ENCODE measurements at regions not wholly inside any gene's neighbourhood (a gene's known extent, or its start where the extent isn't known, plus 50 kb on each side); places are given as distances from the start of the nearest gene placed in this dataset.

GRCh38 chr15:69797615-69798014 is 300.1 kb downstream of the TLE3 start:
- no peak for ATAC-seq

GRCh38 chr15:69798481-69799250 is 299.1 kb downstream of the TLE3 start:
- ATAC-seq = no peak

- ATAC-seq = no peak
Measured at GRCh38 chr15:69801144-69801543, 296.6 kb downstream of the TLE3 start.

- no peak for ATAC-seq
Measured at GRCh38 chr15:69802432-69802831, 295.3 kb downstream of the TLE3 start.

DNA sequence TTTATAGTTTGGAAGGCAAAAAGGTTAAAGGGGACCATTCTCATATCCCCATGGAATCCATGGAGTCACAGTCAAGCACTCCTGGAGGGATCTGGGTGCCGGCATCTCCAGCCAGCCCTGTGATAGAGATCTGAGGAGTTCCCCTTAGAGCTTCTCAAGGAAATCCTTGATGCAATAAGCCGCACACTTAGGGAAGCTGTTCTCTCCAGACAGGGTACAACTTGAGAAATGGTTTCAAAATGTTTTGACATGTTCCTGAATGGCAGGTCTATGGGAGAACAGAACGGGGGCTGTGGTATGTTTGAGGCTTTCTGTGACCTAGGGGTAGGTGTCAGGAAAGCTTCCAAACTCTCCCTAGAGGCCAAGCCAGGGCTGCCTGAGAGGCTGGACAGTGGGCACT is 292.9 kb downstream of the TLE3 start:
- no peak for ATAC-seq

GRCh38 chr15:69805248-69805953 is 292.3 kb downstream of the TLE3 start:
- ATAC-seq = peak; percentile 84

- ATAC-seq = no peak
Measured at GRCh38 chr15:69806287-69806915, 291.3 kb downstream of the TLE3 start.

DNA sequence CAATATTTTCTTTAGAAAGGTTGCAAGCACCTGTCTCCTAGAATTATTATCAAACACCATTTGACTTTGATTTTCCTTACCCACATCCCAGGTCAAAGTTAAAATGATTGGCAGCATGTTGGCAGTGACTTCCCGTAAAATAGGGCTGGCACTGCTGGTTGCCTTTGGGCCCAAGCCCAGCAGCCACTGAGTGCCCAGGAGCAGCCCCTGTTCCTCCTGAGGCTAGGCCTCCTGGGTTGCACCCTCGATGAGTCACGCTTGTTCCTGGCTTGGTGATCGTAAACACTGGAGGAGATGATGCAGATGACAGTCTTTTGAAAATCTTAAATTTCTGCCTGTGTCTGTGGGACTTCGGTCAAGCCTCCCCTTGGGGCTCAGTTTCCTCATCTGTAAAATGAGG is 290.0 kb downstream of the TLE3 start:
- peak; percentile 35 for ATAC-seq

- no peak for ATAC-seq
Measured at GRCh38 chr15:69808756-69809155, 289.0 kb downstream of the TLE3 start.

DNA sequence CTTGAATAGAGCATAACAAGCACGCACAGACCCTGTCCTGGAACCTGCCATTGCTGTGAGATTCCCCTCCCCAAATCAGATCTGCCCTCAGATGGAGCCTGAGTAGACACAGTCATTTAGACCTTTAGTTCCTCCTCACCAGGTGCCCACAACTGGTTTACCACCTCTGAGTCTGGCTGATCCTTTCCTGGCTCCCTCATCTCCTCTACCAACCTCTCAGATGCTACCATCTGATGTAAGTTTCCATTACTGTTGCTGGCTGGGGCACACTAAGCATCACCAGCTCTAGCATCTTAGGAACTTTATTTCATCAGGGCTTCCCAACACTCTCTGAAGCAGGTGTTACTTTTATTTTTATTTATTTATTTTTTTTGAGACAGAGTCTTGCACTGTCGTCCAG is 288.3 kb downstream of the TLE3 start:
- ATAC-seq = no peak

- ATAC-seq = no peak
Measured at GRCh38 chr15:69810431-69811354, 287.0 kb downstream of the TLE3 start.

DNA sequence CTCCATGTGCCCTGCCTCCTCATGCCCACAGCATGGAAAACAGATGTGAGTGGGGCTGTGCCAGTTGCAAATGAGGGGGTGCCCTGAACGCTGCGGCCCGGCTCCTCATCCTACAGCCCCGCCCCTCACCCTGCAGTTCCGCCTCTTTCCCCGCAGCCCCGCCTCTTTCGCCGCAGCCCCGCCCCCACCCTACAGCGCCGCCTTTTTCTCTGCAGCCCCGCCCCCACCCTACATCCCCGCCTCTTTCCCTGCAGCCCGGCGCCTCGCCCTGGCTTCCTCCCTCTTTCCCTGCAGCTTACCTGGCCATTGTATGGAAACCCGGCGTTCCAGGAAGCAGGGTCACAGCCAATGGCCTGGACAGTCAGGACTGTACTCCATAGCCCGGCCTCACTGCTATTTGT is 284.9 kb downstream of the TLE3 start:
- peak; percentile 41 for ATAC-seq

GRCh38 chr15:69813881-69814280 is 283.8 kb downstream of the TLE3 start:
- peak; percentile 22 for ATAC-seq

- ATAC-seq = no peak
Measured at GRCh38 chr15:69814932-69815331, 282.8 kb downstream of the TLE3 start.

DNA sequence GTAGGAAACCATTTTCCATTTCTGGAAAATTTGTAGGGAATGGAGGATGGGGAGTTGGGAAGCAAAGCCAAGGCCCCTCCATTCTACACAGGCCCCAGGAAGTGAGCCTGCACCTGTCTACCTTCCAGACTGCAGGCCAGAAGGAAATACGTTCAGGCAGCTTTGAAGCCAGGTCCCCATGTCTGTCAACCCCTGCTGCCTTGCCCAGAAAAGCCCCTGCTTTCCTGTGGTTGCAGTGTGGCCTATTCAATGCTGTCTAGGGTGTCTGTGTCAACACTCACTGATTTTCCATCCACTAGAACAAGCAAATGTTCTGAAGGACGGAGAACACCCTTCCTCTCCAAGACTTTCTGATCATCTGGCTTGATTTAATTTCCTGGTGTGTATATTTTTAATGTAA is 281.9 kb downstream of the TLE3 start:
- ATAC-seq = no peak

DNA sequence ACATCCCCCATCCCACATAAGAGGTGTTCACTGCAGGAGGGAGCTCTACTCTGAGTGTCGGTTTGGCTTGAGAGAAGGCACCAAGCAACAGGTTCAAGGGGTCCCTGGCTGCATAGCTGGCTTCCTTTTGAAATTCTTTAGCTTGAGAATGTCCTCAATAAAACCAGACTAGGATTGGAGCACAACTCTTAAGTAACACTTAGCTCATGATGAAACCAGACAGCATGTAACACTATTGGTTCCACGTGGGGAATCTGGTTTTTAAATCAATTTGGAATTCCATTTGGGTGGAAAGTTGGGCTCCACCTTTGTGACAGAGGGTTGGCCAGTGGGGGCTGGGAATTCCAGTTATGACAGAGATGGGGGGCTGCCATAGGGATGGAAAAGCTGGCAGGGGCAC is 281.2 kb downstream of the TLE3 start:
- no peak for ATAC-seq

GRCh38 chr15:69818529-69818928 is 279.2 kb downstream of the TLE3 start:
- no peak for ATAC-seq

GRCh38 chr15:69819371-69819770 is 278.3 kb downstream of the TLE3 start:
- no peak for ATAC-seq

DNA sequence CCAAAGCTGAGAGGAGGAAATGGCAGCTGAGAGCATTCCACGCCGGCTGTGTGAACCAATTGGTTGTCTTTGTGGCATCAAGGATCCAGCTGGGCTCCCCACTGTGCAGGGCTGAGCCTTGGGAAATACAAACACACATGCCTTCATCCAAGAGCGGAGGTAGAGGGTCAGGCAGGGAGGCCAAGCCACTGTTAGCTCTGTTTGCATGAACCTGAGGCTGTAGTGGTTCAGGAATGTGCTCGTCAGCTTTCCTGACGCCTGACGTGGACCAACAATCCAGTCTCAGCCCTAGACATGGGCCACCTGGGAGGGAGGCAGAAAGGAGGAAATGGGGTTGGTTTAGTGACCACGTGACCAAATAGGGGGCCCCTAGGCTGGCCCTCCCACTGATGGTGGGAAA is 276.9 kb downstream of the TLE3 start:
- no peak for ATAC-seq

- no peak for ATAC-seq
Measured at GRCh38 chr15:69823223-69823907, 274.4 kb downstream of the TLE3 start.

- ATAC-seq = no peak
Measured at GRCh38 chr15:69824075-69824876, 273.4 kb downstream of the TLE3 start.
